ENCODE measurements at regions not wholly inside any gene's neighbourhood (a gene's known extent, or its start where the extent isn't known, plus 50 kb on each side); places are given as distances from the start of the nearest gene placed in this dataset.

DNA sequence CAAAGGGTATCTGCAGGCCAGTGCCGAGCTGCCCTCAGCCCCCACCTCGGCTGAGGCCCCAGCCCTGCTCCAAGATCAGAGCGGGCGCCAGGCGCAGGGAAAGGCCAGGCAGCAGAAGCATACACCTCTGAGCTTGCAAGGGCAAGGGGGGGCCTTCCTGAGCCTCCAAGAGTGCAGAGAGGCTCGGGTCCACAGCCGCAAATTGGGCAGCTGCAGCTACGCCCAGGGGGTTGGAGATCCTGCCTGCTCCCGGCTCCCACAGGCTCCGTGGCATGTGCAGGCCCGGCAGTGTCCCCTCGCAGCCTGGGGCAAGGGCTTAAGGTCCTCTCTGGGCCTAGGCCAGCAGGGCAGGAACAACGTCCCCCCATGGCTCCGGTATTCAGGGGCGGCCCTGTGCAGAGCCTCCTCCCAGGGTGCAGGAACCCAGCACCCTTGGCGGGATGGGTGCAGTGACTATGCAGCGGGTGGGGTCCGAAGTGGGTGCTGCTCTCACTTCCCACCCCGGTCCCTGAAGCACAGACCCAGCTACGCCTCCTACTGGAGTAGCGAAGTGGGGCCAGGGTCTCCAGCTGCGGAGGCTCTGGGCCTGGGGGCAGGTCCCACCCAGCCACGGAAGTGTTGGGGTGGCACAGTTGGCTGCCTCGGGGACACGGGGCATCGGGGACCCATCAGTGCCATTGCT is 120.2 kb upstream of the TMEFF2 start:
- CTCF ChIA-PET, result no interaction called here
- POLR2A ChIA-PET, result no interaction called here

DNA sequence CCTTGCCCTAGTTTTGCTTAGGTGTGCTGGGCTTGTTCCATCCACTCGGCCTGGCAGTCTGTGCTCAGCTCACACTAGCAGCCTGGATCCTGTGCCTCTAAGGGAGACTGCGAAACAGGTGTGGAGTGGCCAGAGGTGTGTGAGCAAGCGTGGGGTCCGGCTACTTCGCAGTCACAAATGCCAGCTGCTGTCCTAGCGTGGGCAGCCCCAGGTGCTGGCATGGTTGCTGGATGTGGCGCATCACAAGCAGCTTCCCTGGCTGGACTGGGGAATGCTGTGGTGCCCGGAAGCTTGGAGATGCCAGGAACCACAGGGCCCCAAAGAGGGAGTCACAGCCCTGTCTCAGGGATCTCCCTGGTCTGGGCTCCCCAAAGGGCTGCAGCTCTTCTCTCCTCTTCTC is 119.0 kb upstream of the TMEFF2 start:
- CTCF ChIA-PET, result no interaction called here
- POLR2A ChIA-PET, result no interaction called here

DNA sequence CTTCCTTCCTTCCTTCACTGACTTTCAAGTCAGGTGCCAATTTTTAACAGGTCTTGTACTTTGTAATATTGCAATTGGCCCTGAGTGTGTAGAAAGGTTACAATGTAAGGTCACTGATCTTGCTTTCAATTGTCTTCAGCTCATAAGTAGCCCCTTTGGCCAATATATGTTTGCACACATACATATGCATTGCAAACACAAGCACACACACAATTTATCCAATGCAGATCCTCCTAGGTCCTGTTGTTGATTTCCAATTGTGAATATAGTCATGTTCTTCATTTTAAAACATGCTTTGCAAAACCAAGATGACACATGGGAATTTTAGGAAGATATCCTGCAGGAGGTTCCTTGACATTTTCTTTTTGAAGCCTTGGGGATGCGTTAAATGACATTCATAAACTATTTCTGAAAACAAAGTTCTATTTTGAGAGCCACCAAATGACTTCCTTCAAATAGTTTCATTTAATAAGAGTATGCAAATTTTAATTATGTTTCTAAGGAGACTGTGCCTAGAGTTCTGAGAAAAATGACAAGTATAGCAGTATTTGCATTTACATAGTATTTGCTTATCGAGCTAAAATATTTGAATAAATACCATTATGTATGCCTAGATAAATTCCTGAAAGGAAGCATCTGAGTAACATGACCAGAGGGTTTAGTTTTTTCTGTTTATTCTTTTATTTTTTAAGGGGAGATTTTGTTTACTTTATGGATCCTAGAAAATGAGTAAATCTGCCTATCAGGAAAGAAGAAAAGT is 117.1 kb upstream of the TMEFF2 start:
- POLR2A ChIA-PET, result no interaction called here
- CTCF ChIA-PET, result no interaction called here

DNA sequence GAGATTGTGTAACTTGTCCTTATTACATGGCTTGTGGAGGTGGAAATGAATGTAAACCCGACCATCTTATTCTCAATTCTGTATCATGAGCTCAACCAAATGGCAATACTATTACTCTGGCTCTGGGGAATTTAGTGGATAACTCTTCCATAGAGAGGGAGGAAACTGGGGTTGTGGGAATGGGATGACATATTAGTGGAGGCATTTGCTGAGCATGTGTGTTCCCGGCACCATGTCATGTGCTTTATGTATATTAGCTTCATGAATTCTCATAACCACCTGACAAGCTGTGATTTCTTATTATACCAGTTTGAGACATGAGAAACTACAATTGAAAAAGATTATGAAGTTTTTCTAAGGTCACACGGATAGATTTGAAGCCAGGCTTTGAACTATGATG is 112.8 kb upstream of the TMEFF2 start:
- POLR2A ChIA-PET, result no interaction called here
- CTCF ChIA-PET, result no interaction called here

DNA sequence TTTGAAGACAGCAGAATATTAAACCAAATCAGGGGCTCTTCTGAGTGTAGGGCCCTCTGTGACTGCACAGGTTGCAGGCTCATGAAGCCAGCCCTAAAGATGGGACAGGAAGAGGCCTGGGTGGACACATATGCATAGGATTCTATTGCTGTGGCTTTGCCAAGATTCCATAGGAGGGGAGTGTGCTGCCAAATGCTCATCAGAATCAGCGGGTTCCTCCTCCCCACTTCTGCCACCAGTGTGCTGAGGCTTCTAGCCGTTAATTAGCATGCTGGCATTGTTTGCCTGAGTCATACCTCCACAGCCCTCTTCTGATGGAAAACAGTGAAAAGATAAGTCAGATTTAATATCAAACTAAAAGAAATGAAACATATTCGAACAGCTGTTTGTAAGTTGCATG is 103.9 kb upstream of the TMEFF2 start:
- POLR2A ChIA-PET, result no interaction called here
- CTCF ChIA-PET, result no interaction called here

DNA sequence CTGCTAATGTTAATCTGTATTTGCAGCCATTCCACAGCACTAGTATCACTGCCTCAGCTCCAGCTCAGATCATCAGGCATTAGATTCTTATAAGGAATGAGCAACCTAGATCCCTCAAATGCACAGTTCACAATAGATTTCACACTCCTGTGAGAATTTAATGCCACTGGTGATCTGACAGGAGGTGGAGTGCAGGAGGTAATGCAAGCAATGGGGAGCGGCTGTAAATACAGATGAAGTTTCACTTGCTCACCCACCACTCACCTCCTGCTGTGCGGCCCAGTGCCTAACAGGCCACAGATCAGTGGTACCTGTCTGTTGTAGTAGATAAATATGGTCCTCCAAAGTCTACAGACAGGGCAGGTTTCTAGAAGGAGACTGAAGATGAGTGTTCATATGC is 97.7 kb upstream of the TMEFF2 start:
- ChIA-PET CTCF (no interaction called here), POLR2A (no interaction called here)

DNA sequence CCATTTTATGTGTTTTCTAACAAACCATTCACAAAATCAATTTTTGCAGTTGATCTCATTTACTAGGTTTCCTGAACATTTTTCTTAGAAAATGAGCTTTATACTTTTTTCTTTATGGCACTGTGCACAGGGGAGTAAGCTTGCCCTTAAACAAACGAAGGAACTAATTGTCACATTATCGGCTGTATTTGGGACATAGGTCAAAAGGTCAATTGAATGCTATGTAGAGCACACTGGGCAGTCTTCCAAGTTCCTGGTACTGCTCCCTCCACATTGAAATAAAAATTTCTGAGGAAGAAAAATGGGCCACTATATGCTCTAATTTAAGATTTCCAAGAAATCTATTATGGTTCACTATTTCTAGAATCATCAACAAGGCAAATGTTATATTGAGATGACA is 93.6 kb upstream of the TMEFF2 start:
- ChIA-PET CTCF (no interaction called here), POLR2A (no interaction called here)

DNA sequence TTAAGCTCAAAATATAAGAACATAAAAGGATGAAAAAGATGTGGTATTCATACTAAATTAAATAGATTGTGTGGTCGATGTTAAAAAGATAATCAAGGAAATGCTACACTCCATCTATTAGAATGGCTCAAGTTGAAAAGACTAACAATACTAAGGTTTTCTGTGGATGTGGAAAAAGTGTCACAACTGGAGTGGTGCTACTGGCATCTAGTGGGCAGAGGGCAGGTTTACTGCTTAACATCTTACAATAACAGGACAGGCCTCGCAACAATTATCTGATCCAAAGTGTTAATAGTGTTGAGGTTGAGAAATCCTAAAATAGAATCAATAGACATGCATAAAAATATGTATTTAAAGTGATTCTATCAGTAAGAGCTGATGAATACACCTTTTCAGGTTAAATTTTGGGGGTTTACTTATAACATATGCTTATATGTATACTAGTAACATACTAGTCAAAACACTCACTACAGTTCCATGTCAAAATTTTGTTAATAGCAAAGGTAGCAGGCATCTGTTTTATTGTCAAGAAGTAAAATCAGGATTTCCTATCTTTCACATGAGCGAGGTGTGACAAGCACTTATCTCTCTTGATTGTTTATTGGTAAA is 91.5 kb upstream of the TMEFF2 start:
- ChIA-PET POLR2A (no interaction called here), CTCF (no interaction called here)

DNA sequence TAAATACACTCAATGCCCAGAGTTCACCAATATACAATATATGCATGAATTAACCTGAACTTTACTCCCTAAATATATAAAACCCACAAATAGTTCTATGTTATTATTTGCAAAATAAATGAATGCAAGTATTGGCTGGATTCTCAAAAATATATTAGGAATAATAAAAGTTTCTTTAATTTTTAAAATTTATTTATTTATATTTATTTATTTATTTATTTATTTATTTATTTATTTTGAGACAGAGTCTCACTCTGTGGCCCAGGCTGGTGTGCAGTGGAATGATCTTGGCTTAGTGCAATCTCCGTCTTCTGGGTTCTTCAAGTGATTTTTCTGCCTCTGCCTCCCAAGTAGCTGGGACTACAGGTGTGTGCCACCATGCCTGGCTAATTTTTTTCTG is 88.7 kb upstream of the TMEFF2 start:
- ChIA-PET POLR2A (no interaction called here), CTCF (no interaction called here)

DNA sequence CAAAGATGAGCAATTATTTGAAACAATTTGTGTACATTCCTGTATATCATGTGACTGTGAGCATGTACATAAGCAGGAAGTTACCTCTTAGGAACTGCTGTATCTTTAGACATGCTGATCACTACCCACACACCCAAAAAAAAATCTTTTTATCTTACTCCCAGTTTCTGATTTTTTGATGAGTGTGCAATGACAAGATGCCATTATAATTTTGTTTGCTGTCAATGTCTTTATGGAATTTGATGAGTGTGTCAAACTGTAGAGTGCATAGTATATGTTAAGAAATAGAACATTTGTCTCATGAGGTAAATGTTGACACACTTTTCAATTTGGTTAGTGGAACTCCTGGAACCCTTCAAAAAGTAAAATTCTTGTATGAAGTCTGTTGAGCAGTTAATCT is 84.0 kb upstream of the TMEFF2 start:
- POLR2A ChIA-PET, result no interaction called here
- CTCF ChIA-PET, result no interaction called here

DNA sequence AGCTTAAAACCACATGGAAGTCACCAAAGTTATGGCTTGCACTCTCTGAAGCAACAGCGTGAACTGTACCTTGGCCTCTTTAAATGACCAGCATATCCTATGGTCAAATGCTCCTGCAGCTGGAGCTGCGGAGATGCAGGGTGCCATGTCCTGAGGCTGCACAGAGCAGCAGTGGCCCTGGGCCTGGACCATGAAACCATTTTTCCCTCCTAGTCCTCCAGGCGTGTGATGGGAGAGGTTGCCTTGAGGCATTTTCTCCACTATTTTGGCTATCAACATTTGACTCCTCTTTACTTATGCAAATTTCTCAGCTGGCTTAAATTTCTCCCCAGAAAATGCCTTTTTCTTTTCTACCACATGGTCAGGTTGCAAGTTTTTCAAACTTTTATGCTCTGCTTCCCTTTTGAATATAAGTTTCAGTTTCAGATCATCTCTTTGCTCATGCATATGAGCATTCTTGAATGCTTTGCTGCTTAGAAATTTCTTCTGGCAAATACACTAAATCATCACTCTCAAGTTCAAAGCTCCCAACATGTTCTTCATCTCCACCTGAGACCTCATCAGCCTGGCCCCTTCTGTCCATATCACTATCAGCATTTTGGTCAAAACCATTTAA is 82.9 kb upstream of the TMEFF2 start:
- POLR2A ChIA-PET, result no interaction called here
- CTCF ChIA-PET, result no interaction called here

DNA sequence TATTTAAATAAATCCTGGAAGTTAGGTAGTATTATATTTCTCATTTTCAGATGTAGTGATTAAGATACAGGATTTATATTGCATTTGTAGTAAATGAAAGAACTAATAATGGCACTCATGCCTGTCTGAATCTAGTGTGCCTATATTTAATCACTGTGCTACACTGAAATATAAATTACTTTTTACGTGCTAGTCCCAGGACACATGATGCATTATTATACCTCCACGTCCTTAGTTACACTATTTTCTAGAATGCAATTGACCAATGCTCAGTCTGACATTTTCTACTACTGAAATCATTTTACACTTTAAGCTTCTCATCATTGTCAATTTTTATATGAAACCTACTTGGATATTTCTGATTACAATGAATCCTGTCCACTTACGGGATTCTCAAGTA is 80.9 kb upstream of the TMEFF2 start:
- POLR2A ChIA-PET, result no interaction called here
- CTCF ChIA-PET, result no interaction called here

DNA sequence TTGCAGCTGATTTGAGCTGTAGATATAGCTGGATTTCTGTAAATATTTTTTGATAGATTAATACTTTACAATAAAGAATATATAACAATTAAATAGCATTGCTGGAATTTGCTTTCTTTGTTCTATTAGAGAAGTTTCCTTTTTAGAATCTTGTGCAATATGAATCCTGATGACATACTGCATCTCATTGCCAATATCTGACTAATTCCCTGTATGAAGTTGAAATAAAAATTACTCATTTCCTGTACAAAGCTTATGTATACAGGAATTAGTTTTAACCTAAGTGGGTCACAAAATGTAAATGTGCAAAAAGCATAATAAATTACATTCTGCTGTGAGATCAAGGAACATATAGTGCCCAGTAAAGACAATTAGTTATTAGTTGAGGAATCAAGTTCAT is 72.8 kb upstream of the TMEFF2 start:
- ChIA-PET POLR2A (no interaction called here), CTCF (no interaction called here)

DNA sequence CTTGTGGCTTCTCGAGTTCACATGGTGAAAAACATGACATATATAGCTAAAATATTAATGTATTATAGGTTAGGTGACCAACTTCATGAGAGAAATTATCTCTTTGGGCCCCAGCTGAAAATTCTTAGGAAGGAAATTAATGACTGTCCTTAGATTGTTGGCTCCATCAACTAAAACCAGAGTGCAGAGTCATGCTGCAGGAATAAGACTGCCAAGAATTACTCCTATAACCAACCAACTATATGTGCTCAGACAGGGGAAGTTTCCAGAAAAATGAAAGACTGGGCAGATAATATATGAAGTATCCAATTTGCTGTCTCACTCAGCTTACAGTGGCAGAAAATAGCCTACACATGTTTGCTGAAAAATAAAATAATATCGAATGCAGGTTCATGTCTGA is 71.0 kb upstream of the TMEFF2 start:
- ChIA-PET CTCF (no interaction called here), POLR2A (no interaction called here)

DNA sequence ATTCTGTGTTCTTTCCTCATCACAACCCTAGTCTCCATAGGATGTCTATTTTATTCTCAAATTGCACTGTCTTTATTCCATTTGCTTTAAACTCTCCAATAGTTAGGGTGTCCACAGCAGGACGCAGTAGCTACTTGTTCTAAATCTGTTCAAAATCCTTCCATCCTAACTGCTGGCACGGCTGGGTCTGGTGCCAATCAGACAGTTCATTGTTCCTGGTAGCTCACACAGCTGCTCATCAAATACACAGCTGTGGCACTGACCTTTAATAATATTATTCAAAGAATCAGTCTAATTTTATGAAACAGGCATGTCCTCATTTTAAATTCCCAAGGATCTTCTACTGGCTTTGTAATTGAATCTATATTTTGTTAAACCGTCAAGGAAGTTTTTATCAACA is 59.7 kb upstream of the TMEFF2 start:
- POLR2A ChIA-PET, result no interaction called here
- CTCF ChIA-PET, result no interaction called here

DNA sequence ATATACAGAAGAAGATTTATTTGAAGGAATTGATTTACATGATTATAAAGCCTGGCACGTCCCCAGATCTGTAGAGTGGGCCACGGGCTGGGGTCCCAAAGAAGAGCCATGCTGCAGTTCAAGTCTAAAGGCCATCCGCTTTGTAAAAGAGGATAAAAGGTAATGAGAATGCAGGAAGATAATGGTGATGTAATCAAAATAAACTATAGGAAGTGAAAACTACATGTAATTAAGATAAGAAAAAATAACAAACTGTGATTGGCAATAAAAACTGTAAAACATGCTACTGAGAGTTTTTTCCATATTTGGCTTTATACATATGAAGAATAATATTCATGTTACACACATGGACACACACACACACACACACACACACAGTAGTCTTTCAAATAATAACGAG is 59.0 kb upstream of the TMEFF2 start:
- POLR2A ChIA-PET, result no interaction called here
- CTCF ChIA-PET, result no interaction called here

DNA sequence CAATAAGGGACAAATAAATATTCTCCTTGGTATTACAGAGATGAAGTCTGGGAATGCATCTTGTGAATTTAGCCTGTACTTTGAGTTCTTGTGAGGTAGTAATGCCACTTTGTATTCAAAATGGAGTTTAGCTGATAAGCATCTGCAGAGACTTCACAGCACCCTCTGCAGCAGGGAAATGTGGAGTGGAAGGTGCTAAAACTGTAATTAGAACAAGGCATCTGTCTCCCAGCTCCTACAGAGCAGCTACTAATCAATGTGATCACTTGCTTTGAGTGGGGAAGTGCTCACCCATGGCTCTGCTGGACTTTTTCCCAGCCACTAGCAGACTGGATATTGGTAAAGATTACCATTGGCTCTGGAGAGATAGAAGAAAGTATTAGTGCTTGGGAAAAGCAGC is 56.2 kb upstream of the TMEFF2 start:
- POLR2A ChIA-PET, result no interaction called here
- CTCF ChIA-PET, result no interaction called here

DNA sequence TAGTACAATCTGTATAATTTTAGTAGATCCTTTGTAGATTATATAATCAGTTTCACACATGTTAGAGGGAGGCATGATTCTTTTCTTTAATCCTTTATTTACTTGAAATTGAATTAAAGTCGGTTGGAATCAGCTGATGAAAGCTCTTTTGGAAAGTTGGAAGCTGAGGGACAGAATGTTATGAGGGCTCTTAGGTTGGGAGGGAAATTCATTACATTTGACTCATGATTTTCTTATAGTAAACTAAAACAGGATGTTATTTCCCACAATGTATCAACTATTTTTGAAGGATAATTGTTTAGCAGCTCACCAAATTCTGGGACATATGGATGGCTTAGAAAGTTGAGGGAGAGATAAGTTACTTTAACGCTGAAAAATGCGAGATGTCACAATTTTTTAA is 52.7 kb upstream of the TMEFF2 start:
- CTCF ChIA-PET, result no interaction called here
- POLR2A ChIA-PET, result no interaction called here

DNA sequence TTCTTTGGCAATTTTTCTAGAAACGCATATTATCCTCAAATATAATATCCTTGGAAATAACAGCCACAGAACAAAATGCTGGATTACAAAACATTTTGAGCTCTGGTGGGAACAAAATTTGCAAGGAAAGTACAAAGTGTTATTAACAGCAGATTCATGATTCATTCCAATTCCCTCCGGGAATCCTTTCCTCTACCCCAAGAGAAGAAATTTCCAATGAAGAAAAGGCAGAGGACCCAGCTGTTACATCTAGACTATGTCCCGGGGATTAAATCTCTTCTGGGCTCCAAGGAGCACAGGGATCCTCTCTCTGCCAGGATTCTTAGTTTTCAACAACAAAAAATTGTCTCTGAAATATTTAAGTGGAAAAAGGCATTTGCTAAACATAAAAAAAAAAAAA is 51.6 kb upstream of the TMEFF2 start:
- ChIA-PET POLR2A (no interaction called here), CTCF (no interaction called here)

DNA sequence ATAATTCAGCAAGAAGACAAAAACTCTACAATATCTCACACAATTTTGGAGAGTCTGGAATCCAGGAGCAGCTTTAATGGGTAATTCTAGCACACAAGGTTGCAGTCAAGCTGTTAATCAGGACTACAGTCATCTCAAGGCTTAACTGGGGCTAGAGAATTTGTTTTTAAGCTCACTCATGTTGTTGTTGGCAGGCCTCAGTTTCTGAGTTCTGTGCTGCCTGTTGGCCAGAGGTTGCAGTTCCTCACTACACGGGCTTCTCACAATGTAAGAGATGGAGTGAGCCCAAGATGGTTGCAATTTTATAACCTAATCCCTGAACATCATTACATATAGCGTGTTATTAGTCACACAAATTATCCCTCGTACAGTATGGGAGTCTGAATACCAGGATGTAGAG is 50.6 kb upstream of the TMEFF2 start:
- ChIA-PET CTCF (no interaction called here), POLR2A (no interaction called here)
